ENCODE measurements at regions not wholly inside any gene's neighbourhood (a gene's known extent, or its start where the extent isn't known, plus 50 kb on each side); places are given as distances from the start of the nearest gene placed in this dataset.

GRCh38 chr10:88062385-88062784, 199.0 kb downstream of the PTEN start:
- no peak for DNase-seq

- no peak for DNase-seq
Observed at GRCh38 chr10:88062798-88063472, 199.5 kb downstream of the PTEN start.

DNA sequence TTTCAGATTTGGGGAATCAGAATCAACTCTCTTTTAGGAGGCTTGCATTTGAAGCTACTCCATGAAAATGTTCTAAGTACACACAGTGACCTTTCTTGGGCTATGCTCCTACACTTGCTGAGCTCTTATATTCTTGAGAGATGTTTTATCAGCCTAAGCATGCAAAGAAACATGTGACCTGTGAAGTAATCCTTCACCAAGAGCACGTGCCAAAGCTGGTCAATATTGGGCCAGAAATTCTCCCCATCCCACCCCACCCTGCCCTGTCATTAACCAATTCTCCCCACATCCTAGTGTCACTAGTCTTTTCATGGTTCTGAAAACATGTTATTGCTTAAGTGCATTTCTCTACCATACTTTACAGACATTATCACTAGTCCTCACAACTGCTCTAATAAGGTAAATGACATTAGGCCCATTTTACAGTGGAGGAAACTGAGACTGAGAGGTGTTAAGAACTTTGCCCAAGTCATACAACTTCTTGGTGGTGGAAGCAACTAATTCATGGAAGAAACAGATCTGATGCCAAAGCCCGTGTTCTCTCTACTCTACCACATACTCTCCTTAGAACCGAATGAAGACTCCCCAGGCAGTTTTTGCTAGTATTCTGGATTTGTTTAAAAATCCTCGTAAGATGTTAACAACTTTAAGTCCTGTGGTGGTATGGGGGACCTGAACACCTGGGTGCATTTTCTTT, 200.6 kb downstream of the PTEN start:
- DNase-seq: no peak

GRCh38 chr10:88064608-88065382, 201.4 kb downstream of the PTEN start:
- peak; percentile 46 for DNase-seq

DNA sequence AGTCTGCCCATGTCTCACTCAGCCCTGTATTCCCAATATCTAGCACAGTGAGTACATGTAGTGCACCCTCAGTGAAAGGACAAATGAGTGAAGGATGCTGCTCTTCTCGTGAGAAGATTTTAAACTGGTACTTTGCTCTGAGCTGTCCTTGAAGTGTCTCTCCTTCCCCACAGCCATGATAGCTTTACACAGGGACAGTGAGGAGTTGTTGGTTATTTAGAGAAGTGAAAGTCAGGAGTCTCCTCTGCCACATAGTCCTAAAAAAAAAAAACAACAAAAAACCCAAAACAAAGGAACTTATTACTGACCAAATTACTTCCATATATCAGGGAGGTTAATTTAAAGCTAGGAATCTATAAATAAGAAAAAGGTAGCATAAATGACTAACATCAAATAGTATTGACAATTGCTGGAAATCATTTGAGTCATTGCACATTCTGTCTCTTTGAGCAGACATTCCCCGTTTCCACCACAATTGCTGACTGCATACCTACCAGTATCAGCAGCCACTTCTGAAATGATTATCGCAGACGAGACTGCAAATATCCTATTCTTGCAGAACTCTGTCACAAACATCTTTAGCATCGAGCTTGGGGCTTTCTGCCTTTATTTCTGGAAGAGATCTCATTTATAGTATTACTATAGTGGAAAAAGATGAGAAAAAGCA, 202.1 kb downstream of the PTEN start:
- no peak for DNase-seq

GRCh38 chr10:88066319-88066718, 202.9 kb downstream of the PTEN start:
- no peak for DNase-seq

DNA sequence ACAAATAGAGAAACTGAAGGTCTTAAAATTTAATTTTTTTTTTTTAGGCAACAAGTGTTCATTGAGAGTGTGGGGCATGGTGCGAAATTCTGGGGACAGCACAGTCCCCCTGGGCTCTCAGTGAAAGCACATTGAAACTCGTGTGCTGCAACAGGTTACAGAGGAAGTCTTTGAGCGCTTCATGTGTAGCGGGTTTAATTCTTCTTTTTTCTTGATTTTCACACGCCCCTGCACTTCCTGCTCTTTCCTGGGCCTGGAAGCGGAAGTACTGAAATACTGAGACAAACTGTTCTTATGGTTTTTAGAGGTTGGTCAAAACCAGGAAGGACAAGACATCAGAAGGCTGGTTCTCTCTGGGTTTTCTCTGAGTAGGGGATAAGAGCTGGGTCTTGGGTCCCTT, 203.5 kb downstream of the PTEN start:
- DNase-seq: peak; percentile 31

DNA sequence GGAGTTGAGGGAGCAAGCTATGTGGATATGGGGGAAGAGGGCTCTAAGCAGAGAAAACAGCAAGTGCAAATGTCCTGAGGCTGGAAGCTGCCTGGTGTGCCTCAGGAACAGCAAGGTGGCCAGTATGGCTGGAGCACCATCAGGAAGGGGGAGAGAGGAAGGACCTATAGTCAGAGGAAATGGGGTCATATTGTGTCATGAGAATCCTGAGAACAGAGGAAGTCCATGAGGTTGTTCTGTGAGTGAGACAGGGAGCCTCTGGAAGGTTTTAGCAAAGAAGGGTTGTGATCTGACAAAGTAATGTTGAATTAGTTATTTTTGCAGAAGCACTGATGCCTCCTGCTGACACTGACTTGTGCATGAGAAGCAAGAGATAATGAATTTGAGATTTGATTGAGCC, 204.3 kb downstream of the PTEN start:
- no peak for DNase-seq

DNA sequence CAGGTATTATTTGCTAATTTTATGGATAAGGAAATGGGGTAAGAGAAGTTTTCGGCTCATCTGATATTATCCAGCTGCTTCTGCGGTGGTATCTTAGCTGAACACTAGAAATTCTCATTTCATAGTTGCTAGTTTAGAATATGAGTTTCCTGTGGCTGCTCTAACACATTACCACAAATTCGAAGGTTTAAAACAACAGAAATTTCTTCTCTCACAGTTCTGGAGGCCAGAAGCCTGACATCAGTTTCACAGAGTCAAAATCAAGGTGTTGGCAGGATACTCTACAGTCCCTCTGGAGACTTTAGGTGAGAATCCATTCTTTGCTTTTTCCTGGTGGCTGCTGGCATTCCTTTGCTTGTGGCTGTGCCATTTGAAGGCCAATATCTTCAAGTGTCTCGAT, 205.9 kb downstream of the PTEN start:
- no peak for DNase-seq

DNA sequence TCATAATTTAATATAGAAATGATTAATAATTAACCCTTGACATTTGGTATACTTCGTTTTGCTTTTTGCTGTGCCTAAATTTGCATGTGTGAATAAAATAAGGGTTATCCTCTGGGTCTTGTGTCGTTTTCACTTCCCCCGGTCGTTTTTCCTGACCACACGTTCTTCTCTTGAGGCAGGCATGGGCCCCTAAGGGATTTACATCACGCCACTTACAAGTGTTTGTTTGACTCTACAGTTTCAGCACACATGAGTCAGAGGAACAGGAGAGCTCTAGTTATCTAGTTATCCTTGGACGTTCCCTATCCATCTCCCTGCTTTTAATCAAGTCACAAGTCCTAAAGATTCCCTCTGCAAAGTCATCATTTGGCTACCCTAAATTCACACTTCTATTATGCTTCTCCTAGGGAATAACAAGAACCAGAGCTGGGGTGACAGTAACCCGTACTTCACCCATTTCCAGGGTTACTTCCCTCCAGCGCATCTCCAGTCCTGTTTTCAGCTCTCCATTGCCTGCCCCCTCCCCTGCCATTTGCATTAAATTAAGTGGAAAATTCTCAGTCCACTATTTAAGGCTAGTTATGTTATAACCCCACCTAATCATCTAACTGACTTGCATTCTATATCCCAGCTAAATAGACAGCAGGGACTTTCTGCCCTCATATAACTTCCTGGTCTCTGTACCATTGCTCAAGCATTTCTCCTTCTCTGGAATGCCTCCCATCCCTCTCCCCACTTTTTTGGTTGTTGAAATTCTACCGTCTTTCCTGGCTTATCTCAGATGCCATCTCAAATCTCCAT, 206.9 kb downstream of the PTEN start:
- DNase-seq: no peak

DNA sequence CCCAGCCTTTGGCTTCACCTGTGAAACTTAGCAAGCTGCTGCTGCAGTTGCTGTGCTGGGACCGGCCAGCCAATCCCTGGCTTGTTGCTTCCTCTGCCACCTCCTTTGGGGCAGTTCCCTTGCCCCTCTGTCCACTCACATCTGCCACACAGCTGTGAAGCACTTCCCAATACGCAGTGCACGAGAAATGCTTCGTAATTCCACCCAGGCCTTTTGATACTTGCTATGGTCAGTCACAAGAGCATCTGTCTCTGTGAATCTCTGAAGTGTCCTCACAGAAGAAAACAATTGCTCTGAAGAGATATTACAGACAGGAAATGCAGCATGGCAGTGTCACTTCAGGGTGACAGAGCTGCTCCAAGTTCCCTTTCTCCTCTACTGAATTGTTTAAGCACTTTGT, 208.5 kb downstream of the PTEN start:
- DNase-seq: no peak

GRCh38 chr10:88073682-88074081, 210.3 kb downstream of the PTEN start:
- no peak for DNase-seq

DNA sequence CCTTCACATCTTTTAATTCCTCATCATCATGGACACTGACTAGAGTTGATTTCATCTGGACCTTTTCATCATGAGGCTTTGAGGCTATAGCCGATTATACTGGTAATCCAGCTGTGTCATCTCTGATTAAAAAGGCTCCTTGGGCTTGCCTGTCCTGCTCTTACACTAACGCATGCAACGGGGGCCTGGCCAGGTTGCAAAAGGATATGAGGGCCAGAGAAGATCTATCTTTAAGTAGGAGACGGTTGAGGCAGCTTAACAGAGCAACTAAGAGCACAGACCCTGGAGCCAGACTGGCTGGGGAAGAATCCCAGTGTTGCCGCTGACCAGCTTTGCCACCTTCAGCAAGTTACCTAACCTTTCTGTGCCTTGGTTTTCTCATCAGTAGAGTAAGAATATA, 211.5 kb downstream of the PTEN start:
- no peak for DNase-seq

DNA sequence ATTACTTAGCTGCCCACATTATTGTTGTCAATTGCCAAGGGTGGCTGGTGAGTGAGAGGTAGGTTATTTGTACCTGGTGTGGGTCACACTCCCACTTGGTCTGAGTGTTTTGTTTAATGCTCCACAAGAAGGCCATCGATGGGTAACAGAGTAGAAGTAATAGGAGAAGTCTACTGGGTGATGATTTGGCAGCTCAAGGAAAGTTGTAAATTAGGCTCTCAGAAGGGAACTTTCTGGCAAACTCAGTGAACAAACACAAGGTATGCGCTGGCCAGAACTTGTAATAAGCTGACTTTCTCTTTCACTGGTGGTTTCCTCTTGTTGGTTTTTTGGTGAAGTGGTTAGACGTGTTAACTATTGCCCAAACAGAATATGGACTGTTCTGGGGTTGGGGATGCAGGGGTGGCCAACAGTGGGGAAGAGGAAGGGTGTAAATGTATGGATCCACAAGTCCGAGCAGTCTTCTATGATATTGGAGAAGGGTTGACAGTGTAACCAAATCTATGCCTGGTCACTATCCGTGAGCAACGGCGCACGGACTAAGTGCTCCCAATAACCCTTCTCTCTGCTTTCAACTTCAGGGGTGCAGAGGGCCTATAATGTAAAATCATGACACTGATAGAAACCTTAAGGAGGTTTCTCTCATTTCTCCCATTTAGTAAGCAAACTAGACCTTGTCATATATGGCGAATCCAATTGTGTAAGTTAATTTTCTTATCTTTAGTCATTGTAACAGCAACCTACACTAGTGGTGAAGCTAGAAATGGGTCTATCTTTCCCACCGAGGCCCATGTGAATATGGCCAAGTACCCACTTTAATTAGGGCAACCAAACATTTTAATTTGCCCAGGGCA, 212.8 kb downstream of the PTEN start:
- DNase-seq: no peak

- DNase-seq: no peak
Observed at GRCh38 chr10:88077977-88078376, 214.6 kb downstream of the PTEN start.

GRCh38 chr10:88080213-88080612, 216.8 kb downstream of the PTEN start:
- no peak for DNase-seq

DNA sequence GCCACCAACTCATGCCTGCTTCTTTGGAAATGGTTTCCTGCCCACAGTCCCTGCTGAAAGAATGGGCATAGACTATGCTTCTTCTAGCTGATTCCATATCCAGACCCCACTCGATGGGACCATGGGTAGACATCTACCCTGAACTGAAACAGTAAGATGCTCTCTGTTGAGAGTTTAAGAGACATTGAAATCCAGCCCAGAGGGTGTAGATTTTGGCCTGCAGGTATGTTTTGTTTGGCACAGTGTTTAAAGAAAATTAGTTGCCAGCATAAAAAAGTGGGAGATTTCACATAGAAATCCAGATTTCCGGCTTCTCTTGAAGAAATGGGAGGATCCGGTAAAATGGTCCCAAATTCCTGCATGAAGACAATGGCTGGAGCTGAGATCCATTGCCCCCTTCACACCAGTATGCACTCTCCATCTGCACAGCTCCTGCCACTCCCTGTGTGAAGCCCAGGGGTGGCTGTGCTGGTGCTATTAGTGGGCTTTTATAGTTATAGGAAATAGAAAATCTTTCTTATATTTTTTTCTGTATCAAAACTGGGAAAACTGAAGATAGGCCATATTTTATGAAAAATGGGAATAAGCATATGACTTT, 218.1 kb downstream of the PTEN start:
- DNase-seq: no peak

DNA sequence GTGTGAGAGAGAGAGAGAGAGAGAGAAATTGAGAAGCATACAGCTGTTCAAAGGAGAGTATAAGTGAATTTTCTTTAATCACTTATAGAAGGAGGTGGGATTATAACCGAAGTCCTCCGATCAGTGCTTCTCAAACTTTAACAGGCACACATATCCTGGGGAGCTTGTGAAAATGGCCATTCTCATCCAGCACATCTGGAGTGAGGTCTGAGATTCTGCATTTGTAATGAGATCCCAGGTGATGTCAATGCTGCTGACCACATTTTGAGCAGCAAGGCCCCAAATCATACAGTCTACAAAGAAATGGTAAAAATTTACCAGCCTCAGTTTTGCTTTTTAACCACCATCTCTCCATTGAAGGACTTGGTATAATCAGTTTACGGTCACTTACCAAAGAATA, 219.0 kb downstream of the PTEN start:
- no peak for DNase-seq

- DNase-seq: no peak
Observed at GRCh38 chr10:88082806-88083596, 219.6 kb downstream of the PTEN start.

DNA sequence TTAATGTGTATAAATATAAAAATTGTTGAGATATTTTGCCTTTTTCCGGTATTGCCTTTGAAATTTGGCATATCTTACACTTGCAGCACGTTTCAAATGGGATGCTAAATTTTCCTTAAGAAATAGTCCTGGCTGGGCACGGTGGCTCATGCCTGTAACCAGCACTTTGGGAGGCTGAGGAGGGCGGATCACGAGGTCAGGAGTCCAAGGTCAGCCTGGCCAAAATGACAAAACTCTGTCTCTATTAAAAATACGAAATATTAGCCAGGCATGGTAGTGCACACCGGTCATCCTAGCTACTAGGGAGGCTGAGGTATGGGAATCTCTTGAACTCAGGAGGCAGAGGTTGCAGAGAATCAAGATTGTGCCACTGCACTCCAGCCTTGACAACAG, 220.2 kb downstream of the PTEN start:
- DNase-seq: no peak

Measured in CD4-positive, alpha-beta T cell treated with Interferon gamma for 1 hour (primary cell).